Heart right ventricle (tissue), 16 donors: ENCODE measurements at regions not wholly inside any gene's neighbourhood (a gene's known extent, or its start where the extent isn't known, plus 50 kb on each side); places are given as distances from the start of the nearest gene placed in this dataset.
"Not testable (repeated sequence)": the region's sequence is repeated elsewhere in the genome, so short reads cannot be mapped to it uniquely, and the experiment has no call there.

Source experiments
- ATAC-seq, 8 donors: fragments of 200-7000 bp; cut with Tn5 transposase; one replicate each; pipeline ENCODE4 v1.9.1; 2020; ENCODE audit warnings: mild to moderate bottlenecking in 8 of 8, moderate library complexity in 8 of 8, moderate number of reproducible peaks in 1 of 8
- DNase-seq, 2 donors: peaks; one replicate each; pipeline ENCODE4 v3.0.0-alpha.2; 2020
- H3K27ac ChIP-seq, 10 donors: fragments of 200-600 bp; sonication (generic) in 2 of 10; one replicate each; pipeline versions ENCODE4 v1.5.0 to v1.8.0; 2020 to 2022; ENCODE audit warnings: mild to moderate bottlenecking in 3 of 10
- H3K27me3 ChIP-seq, 7 donors: fragments of 200-600 bp; one replicate each; pipeline ENCODE4 v1.8.0; 2021 to 2022; ENCODE audit warnings: mild to moderate bottlenecking in 2 of 7
- H3K36me3 ChIP-seq, 9 donors: fragments of 200-600 bp; sonication (generic) in 1 of 9; one replicate each; pipeline versions ENCODE4 v1.5.0 to v1.8.0; 2020 to 2022; ENCODE audit warnings: mild to moderate bottlenecking in 2 of 9
- H3K4me1 ChIP-seq, 9 donors: fragments of 200-600 bp; sonication (generic) in 1 of 9; one replicate each; pipeline versions ENCODE4 v1.5.0 to v1.8.0; 2020 to 2022; ENCODE audit warnings: mild to moderate bottlenecking in 4 of 9
- H3K4me3 ChIP-seq, 10 donors: fragments of 200-600 bp; sonication (generic) in 2 of 10; one replicate each; pipeline versions ENCODE4 v1.5.0 to v1.8.0; 2020 to 2022; ENCODE audit warnings: mild to moderate bottlenecking in 7 of 10, moderate library complexity in 2 of 10
- H3K9me3 ChIP-seq, 11 donors: fragments of 200-600 bp in 10 of 11; sonication (generic) in 2 of 11; one replicate each; pipeline versions ENCODE4 v1.5.0 to v1.8.0; 2013 to 2022; ENCODE audit warnings: mild to moderate bottlenecking in 2 of 11, control low read depth in 1 of 11, moderate library complexity in 1 of 11
- WGBS, 2 donors: extraction: QIAGEN DNeasy Blood & Tissue Kit; methylation state at CpG; one replicate each; pipeline ENCODE4 v1.1.7; 2013; ENCODE audit warnings: inconsistent platforms in 1 of 2; 5-methylcytosine and 5-hydroxymethylcytosine counted together
- intact Hi-C, 10 donors: fragments of 100-400 bp; cut with DNase I; formaldehyde crosslinking; loops; one replicate each; pipeline versions ENCODE4 v1.11.1 to v1.14.2; 2022
- TF ChIP-seq, protein P1 (sequence below), 9 donors: fragments of 200-600 bp; sonication (generic) in 2 of 9; IDR thresholded peaks; one replicate each; pipeline versions ENCODE4 v1.5.0 to v1.8.0; 2021 to 2022; ENCODE audit warnings: antibody characterized with exemption in 9 of 9, mild to moderate bottlenecking in 5 of 9, moderate library complexity in 1 of 9
- donor health status: Arrhythmogenic right ventricular cardiomyopathy.
- donor health status: ischemic (EF 13 %, LVEDD 7.1; RV severe dilation, severe dysfunction).
- donor health status: healthy with polysubstance abuse.
- donor health status: DM: no; HTN: yes; CAD: no.
- donor health status: DM: no; HTN: no; CAD: no.
- donor health status: ischemic (EF 25% LVEDD 6.9; RV normal size, moderate dysfunction).
- donor health status: ischemic (EF 25% LVEDD 5.7; RV mildly dilated, moderate dysfunction).
- donor health status: healthy.
- donor health status: DM: yes; HTN: yes; CAD: no.
- donor health status: Ischemic cardiomyopathy.
- donor health status: ischemic (EF 35%, LVEDD 5.7; RV mildly dilated, moderate dysfunction).
- donor health status: nonischemic (EF 11% LVEDD 7.7; RV severe dilation, severe dysfunction).
- donor health status: DM: yes; HTN: yes; CAD: no.
- donor health status: PGD.
- donor health status: ischemic (EF 29% LVEDD 5.4; RV normal size, mild dysfunction).
- donor health status: nonischemic (EF 23%, LVEDD 6.1; RV moderate dilation, normal function).

DNA sequence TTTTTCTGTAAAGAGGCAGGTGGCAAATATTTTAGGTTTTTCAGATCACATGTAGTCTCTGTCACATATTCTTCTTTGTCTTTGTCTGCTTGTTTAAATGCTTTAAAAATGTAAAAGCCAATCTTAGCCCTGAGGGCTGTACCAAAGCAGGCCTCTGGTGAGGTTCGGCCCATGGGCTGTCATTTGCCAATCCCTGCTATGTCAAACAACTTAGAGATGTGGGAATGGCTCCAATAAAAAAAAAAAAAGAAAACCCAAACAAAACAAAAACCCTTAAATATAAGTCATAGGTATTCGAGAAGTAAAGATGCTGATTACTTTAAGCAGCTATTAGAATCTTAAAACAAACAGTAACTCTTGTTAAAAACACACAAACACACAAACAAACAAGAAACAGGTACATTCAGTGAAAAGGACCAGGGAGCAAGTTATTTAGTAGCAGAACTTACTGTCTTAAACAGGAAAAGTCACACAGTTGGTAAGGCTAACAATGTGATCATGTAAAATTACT, 61.4 kb upstream of the NAMPT start:
- ATAC-seq (no peak), DNase-seq (no peak)
- 83 to 86% methylated on average over 2 of the region's 2 CpGs for WGBS, 2 donors
- Histone ChIP-seq H3K9me3 (peaks cover 0 to 54% (median 18%) of the 10 kb centered on the region in 11 donors), H3K27ac (peak overlapping the region in 5 of 10 donors; percentile 4 to 92 (median 39)), H3K27me3 (no peaks in the 10 kb centered on the region), H3K4me3 (no peak overlapping the region), H3K36me3 (no peaks in the 10 kb centered on the region), H3K4me1 (peaks cover 0 to 33% (median 0%) of the 10 kb centered on the region in 9 donors)
- intact Hi-C loops: no loop called here
- TF ChIP-seq, protein P1, sequence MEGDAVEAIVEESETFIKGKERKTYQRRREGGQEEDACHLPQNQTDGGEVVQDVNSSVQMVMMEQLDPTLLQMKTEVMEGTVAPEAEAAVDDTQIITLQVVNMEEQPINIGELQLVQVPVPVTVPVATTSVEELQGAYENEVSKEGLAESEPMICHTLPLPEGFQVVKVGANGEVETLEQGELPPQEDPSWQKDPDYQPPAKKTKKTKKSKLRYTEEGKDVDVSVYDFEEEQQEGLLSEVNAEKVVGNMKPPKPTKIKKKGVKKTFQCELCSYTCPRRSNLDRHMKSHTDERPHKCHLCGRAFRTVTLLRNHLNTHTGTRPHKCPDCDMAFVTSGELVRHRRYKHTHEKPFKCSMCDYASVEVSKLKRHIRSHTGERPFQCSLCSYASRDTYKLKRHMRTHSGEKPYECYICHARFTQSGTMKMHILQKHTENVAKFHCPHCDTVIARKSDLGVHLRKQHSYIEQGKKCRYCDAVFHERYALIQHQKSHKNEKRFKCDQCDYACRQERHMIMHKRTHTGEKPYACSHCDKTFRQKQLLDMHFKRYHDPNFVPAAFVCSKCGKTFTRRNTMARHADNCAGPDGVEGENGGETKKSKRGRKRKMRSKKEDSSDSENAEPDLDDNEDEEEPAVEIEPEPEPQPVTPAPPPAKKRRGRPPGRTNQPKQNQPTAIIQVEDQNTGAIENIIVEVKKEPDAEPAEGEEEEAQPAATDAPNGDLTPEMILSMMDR (IDR thresholded peaks at IDR 0.05): no peak

DNA sequence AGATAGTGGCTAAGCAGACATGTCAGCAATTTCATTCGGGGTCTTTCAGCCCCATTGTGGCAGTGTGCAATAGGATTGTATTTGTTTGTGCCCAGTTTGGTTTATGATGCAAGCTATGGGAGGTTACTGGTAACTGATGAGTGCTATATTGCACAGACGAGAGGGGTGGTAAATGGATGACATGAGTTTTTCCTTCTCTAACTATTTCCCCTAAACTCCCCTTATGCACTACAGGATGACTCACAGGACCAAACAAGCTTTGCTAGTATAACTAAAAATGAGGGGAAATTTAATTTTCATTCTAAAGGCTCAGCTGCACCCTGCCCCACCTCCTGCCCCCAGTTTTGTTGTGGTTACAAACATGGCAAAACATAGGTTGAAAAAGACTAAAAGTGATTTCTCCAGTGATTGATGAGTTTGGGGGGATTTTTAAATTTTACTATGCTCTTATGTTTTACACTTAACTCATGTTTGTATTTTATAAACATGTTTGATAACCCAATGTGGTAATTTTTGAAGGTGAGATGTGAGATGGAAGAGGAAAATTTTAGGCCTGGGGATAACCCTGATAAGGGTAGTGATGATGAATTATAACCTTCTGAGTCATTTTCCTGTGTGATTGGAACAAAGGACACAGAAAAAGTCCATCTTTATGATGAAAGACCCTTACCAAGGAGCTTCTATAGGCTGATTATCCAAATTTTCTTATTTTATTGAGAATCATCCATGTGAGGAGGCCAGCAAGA, 60.8 kb upstream of the NAMPT start:
- Histone ChIP-seq H3K27ac (peak overlapping the region in 6 of 10 donors; percentile 9 to 92 (median 36)), H3K9me3 (peaks cover 0 to 56% (median 18%) of the 10 kb centered on the region in 11 donors), H3K27me3 (no peaks in the 10 kb centered on the region), H3K4me1 (peaks cover 0 to 33% (median 0%) of the 10 kb centered on the region in 9 donors), H3K36me3 (no peaks in the 10 kb centered on the region), H3K4me3 (no peak overlapping the region)
- ATAC-seq (peak in 4 of 8 donors; percentile 31 to 70 (median 52)), DNase-seq (no peak)
- intact Hi-C loops: no loop called here
- 76 to 82% methylated on average over 2 of the region's 2 CpGs for WGBS, 2 donors
- TF ChIP-seq, protein P1 (IDR thresholded peaks at IDR 0.05): no peak

DNA sequence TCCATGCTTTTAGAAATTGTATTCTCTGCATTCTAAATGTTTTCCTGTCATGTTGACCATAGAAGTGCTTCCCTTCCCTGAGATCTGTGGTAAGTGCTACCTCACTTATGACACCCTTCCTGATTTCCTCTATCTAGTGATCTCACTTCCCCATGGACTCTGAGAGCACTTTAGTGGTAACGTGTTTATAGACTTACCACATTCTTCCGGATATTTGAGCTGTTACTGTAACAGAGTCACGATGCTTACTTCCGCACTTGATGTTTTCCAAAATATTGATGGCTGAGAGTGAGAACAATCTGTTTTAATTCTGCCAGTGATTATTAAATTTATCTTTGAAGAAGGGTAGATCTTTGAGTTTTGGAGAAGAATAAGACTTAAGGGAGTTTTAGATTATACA, 60.1 kb upstream of the NAMPT start:
- H3K4me3 ChIP-seq: no peak overlapping the region
- DNase-seq: no peak
- no peaks in the 10 kb centered on the region for H3K27me3 ChIP-seq
- TF ChIP-seq, protein P1 (IDR thresholded peaks at IDR 0.05): no peak
- peaks cover 0 to 33% (median 0%) of the 10 kb centered on the region in 9 donors for H3K4me1 ChIP-seq
- WGBS, 2 donors: 80 to 82% methylated on average over 4 of the region's 4 CpGs
- peak in 7 of 8 donors; percentile 55 to 85 (median 72) for ATAC-seq
- H3K36me3 ChIP-seq: no peaks in the 10 kb centered on the region
- peak overlapping the region in 6 of 10 donors; percentile 19 to 92 (median 36) for H3K27ac ChIP-seq
- intact Hi-C loops: no loop called here
- peaks cover 0 to 48% (median 12%) of the 10 kb centered on the region in 11 donors for H3K9me3 ChIP-seq

DNA sequence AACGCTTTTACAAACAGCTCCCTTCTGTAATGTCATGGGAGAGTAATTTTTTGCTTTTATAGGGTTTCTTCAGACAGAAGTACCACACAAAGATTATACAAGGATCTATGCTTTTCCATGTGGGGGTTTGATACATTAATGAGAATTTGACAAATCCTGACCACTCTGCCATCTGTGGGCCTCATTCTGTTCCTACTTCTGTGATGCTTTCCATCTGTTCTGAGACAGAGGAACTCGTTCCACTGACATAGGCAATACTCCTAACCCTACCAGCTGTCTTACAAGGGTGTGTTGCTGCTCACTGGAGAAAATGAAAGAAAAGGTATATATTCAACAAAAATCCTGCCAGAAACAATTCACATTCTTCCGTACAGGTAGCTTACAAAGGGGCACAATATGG, 59.4 kb upstream of the NAMPT start:
- intact Hi-C loops: no loop called here
- Histone ChIP-seq H3K4me3 (no peak overlapping the region), H3K27ac (peak overlapping the region in 6 of 10 donors; percentile 13 to 92 (median 38)), H3K9me3 (peaks cover 0 to 44% (median 12%) of the 10 kb centered on the region in 11 donors), H3K27me3 (no peaks in the 10 kb centered on the region), H3K36me3 (no peaks in the 10 kb centered on the region), H3K4me1 (peaks cover 0 to 33% (median 0%) of the 10 kb centered on the region in 9 donors)
- no peak for ATAC-seq
- no peak for DNase-seq
- TF ChIP-seq, protein P1 (IDR thresholded peaks at IDR 0.05): peak in 1 of 9 donors; percentile 6
- WGBS, 2 donors: 75 to 77% methylated on average over 3 of the region's 3 CpGs

DNA sequence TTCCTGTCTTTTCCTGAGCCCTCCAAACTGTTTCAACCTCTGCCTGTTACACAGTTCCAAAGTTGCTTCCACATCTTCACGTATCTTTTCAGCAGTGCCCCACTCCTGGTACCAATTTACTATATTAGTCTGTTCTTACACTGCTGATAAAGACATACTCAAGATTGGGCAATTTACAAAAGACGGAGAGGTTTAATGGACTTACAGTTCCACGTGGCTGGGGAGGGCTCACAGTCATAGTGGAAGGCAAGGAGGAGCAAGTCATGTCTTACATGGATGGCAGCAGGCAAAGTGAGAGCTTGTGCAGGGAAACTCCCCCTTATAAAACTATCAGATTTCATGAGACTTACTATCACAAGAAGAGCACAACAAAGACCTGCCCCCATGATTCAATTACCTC, 57.3 kb upstream of the NAMPT start:
- Histone ChIP-seq H3K9me3 (peaks cover 0 to 51% (median 10%) of the 10 kb centered on the region in 11 donors), H3K4me1 (peaks cover 0 to 22% (median 0%) of the 10 kb centered on the region in 9 donors)
- H3K36me3 ChIP-seq, H3K4me3 ChIP-seq, intact Hi-C loops, DNase-seq, ATAC-seq, H3K27me3 ChIP-seq, H3K27ac ChIP-seq: not testable (repeated sequence)
- 74 to 78% methylated on average over 3 of the region's 3 CpGs for WGBS, 2 donors

DNA sequence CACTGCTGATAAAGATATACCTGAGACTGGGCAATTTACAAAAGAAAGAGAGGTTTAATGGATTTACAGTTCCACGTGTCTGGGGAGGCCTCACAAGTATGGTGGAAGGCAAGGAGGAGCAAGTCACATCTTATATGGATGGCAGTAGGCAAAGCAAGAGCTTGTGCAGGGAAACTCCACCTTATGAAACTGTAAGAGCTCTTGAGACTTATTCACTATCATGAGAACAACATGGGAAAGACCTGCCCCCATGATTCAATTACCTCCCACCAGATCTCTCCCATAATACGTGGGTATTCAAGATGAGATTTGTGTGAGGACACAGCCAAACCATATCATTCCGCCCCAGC, 55.4 kb upstream of the NAMPT start:
- peaks cover 0 to 56% (median 10%) of the 10 kb centered on the region in 11 donors for H3K9me3 ChIP-seq
- H3K36me3 ChIP-seq, DNase-seq, H3K27ac ChIP-seq, H3K27me3 ChIP-seq, ATAC-seq, H3K4me3 ChIP-seq, intact Hi-C loops, H3K4me1 ChIP-seq: not testable (repeated sequence)
- WGBS, 2 donors: 55 to 64% methylated on average over 3 of the region's 3 CpGs
